Gastrocnemius medialis (tissue), 4 donors: ENCODE measurements at regions not wholly inside any gene's neighbourhood (a gene's known extent, or its start where the extent isn't known, plus 50 kb on each side); places are given as distances from the start of the nearest gene placed in this dataset.

Source experiments
- CTCF ChIP-seq, 5 experiments: fragments of 450-650 bp in 3 of 5; fragments of 200-600 bp in 2 of 5; sonication (generic) in 2 of 5; IDR thresholded peaks in 4 of 5; conservative IDR thresholded peaks in 1 of 5; 1 replicate in 4 of 5; 2 replicates in 1 of 5; pipeline ENCODE4 v1.5.1; 2016 to 2019; ENCODE audit warnings: antibody characterized with exemption in 5 of 5, mild to moderate bottlenecking in 3 of 5, moderate library complexity in 3 of 5
- POLR2A ChIP-seq, 2 donors: fragments of 450-650 bp; IDR thresholded peaks; one replicate each; pipeline ENCODE4 v1.6.1; 2017; ENCODE audit warnings: antibody characterized with exemption in 2 of 2, mild to moderate bottlenecking in 2 of 2, moderate library complexity in 2 of 2

GRCh38 chr13:67318398-67318797, 88.3 kb upstream of the PCDH9 start:
- no peak for TF ChIP-seq CTCF (IDR thresholded peaks at IDR 0.05 in 4 of 5, conservative IDR thresholded peaks at IDR 0.05 in 1 of 5)
- TF ChIP-seq POLR2A (IDR thresholded peaks at IDR 0.05) = no peak
